ENCODE measurements at regions not wholly inside any gene's neighbourhood (a gene's known extent, or its start where the extent isn't known, plus 50 kb on each side); places are given as distances from the start of the nearest gene placed in this dataset.

- H4K20me1 ChIP-seq (ENCODE audit: insufficient read depth): no peaks in the 10 kb centered on the region
- no peak for ATAC-seq
- no peaks in the 10 kb centered on the region for H3K4me1 ChIP-seq (ENCODE audit: control insufficient read depth in 1 of 2, insufficient read depth in 2 of 2, low read length in 2 of 2)
- CTCF ChIA-PET: no interaction called here
- no peak overlapping the region for H3K9ac ChIP-seq (ENCODE audit: low read length)
- intact Hi-C loops (cut with micrococcal nuclease): no loop called here
- no peaks in the 10 kb centered on the region for H3K9me3 ChIP-seq (ENCODE audit: control insufficient read depth in 1 of 2, insufficient read depth in 1 of 2, low read depth in 1 of 2, low read length in 2 of 2)
- H3K9me2 ChIP-seq (ENCODE audit: insufficient read depth): no peaks in the 10 kb centered on the region
- no TSS peak for BruUV-seq (replicated peaks)
- no peak overlapping the region for H3K4me3 ChIP-seq (replicated peaks in 1 of 2; ENCODE audit: low read depth in 1 of 2, low read length in 2 of 2)
- H3K79me2 ChIP-seq (ENCODE audit: insufficient read depth, low read length): no peaks in the 10 kb centered on the region
- POLR2A ChIA-PET: no interaction called here
- H3K4me2 ChIP-seq (ENCODE audit: low read length): no peak overlapping the region
- no peak overlapping the region for H2AFZ ChIP-seq (ENCODE audit: low read depth, low read length, poor library complexity, severe bottlenecking)
- DNase-seq (ENCODE audit: low read depth, low spot score): no peak
- H3K36me3 ChIP-seq (ENCODE audit: control insufficient read depth in 1 of 2, insufficient read depth in 2 of 2, low read length in 2 of 2): no peaks in the 10 kb centered on the region
- RAD21 ChIA-PET (ENCODE audit: low non-redundant PET in 1 of 2, low total read pairs in 2 of 2, uncharacterized antibody in 2 of 2, unreplicated experiment in 2 of 2): no interaction called here
- H3K27ac ChIP-seq (ENCODE audit: low read depth, low read length): no peak overlapping the region
- TF ChIP-seq MAX (IDR thresholded peaks at IDR 0.05) (no peak), POLR2AphosphoS5 (IDR thresholded peaks at IDR 0.05; ENCODE audit: low read depth, low read length) (no peak), SP1 (IDR thresholded peaks at IDR 0.05; ENCODE audit: low read depth) (no peak), EZH2 (IDR thresholded peaks at IDR 0.05) (no peak), ELF1 (IDR thresholded peaks at IDR 0.05; ENCODE audit: borderline replicate concordance, low read depth) (no peak), ZNF274 (IDR thresholded peaks at IDR 0.05; ENCODE audit: low read depth, low read length) (no peak)
- no peaks in the 10 kb centered on the region for H3K27me3 ChIP-seq (ENCODE audit: insufficient read depth, low read length)
Observed at GRCh38 chr11:27263986-27264385, 99.0 kb downstream of the CCDC34 start.

- H2AFZ ChIP-seq (ENCODE audit: low read depth, low read length, poor library complexity, severe bottlenecking): no peak overlapping the region
- intact Hi-C loops (cut with micrococcal nuclease): no loop called here
- no peaks in the 10 kb centered on the region for H3K9me3 ChIP-seq (ENCODE audit: control insufficient read depth in 1 of 2, insufficient read depth in 1 of 2, low read depth in 1 of 2, low read length in 2 of 2)
- POLR2A ChIA-PET: no interaction called here
- no peak overlapping the region for H3K9ac ChIP-seq (ENCODE audit: low read length)
- RAD21 ChIA-PET (ENCODE audit: low non-redundant PET in 1 of 2, low total read pairs in 2 of 2, uncharacterized antibody in 2 of 2, unreplicated experiment in 2 of 2): no interaction called here
- H3K4me2 ChIP-seq (ENCODE audit: low read length): no peak overlapping the region
- CTCF ChIA-PET: no interaction called here
- no peaks in the 10 kb centered on the region for H3K4me1 ChIP-seq (ENCODE audit: control insufficient read depth in 1 of 2, insufficient read depth in 2 of 2, low read length in 2 of 2)
- H3K27ac ChIP-seq (ENCODE audit: low read depth, low read length): no peak overlapping the region
- H3K4me3 ChIP-seq (replicated peaks in 1 of 2; ENCODE audit: low read depth in 1 of 2, low read length in 2 of 2): no peak overlapping the region
- ATAC-seq (no peak), DNase-seq (ENCODE audit: low read depth, low spot score) (no peak)
- no peaks in the 10 kb centered on the region for H3K9me2 ChIP-seq (ENCODE audit: insufficient read depth)
- no peaks in the 10 kb centered on the region for H3K36me3 ChIP-seq (ENCODE audit: control insufficient read depth in 1 of 2, insufficient read depth in 2 of 2, low read length in 2 of 2)
- TF ChIP-seq POLR2A (IDR thresholded peaks at IDR 0.05; ENCODE audit: borderline replicate concordance, extremely low read depth, insufficient read depth, insufficient read length) (no peak), MAX (IDR thresholded peaks at IDR 0.05) (no peak), FOSL1 (IDR thresholded peaks at IDR 0.05; ENCODE audit: low read depth) (no peak), SIN3A (IDR thresholded peaks at IDR 0.05; ENCODE audit: low read depth) (no peak), CTCF (IDR thresholded peaks at IDR 0.05 in 2 of 3, conservative IDR thresholded peaks at IDR 0.05 in 1 of 3; ENCODE audit: borderline replicate concordance in 1 of 3, insufficient read depth in 1 of 3, low read depth in 2 of 3, low read length in 2 of 3) (no peak), ZNF274 (IDR thresholded peaks at IDR 0.05; ENCODE audit: low read depth, low read length) (no peak), EGR1 (IDR thresholded peaks at IDR 0.05; ENCODE audit: low read depth) (no peak), POLR2AphosphoS5 (IDR thresholded peaks at IDR 0.05; ENCODE audit: low read depth, low read length) (no peak), JUND (IDR thresholded peaks at IDR 0.05) (no peak), ELF1 (IDR thresholded peaks at IDR 0.05; ENCODE audit: borderline replicate concordance, low read depth) (no peak), ZFX (IDR thresholded peaks at IDR 0.05) (no peak), SP1 (IDR thresholded peaks at IDR 0.05; ENCODE audit: low read depth) (no peak), EZH2phosphoT487 (IDR thresholded peaks at IDR 0.05; ENCODE audit: borderline replicate concordance) (no peak), REST (IDR thresholded peaks at IDR 0.05; ENCODE audit: low read depth) (no peak), CEBPB (IDR thresholded peaks at IDR 0.05; ENCODE audit: low read depth) (no peak), YY1 (IDR thresholded peaks at IDR 0.05; ENCODE audit: extremely low read depth, insufficient replicate concordance, low read depth, low read length) (no peak)
- no peaks in the 10 kb centered on the region for H3K27me3 ChIP-seq (ENCODE audit: insufficient read depth, low read length)
- H4K20me1 ChIP-seq (ENCODE audit: insufficient read depth): no peaks in the 10 kb centered on the region
- no peaks in the 10 kb centered on the region for H3K79me2 ChIP-seq (ENCODE audit: insufficient read depth, low read length)
- BruUV-seq (replicated peaks): no TSS peak
Observed at GRCh38 chr11:27263046-27263445, 100.0 kb downstream of the CCDC34 start.

Data from HCT116 (cell line).